Right atrium auricular region (tissue), 2 donors: ENCODE measurements at regions not wholly inside any gene's neighbourhood (a gene's known extent, or its start where the extent isn't known, plus 50 kb on each side); places are given as distances from the start of the nearest gene placed in this dataset.

Experiments
- DNase-seq: peaks from one replicate; pipeline ENCODE4 v3.0.0-alpha.2; 2019; ENCODE audit warnings: low spot score
- H3K27ac ChIP-seq, 2 donors: fragments of 200-600 bp; sonication (generic); 1 replicate in 1 of 2; 2 replicates in 1 of 2; pipeline ENCODE4 v1.5.1; 2016 to 2019
- H3K27me3 ChIP-seq, 2 donors: fragments of 200-600 bp; sonication (generic); one replicate each; pipeline versions ENCODE4 v1.5.1 to v1.6.0; 2017 to 2019
- H3K36me3 ChIP-seq: fragments of 200-600 bp; sonication (generic); one replicate; pipeline ENCODE4 v1.5.1; 2016
- H3K4me1 ChIP-seq, 2 donors: fragments of 200-600 bp; sonication (generic); one replicate each; pipeline versions ENCODE4 v1.5.1 to v1.6.0; 2017 to 2019
- H3K4me3 ChIP-seq, 2 donors: fragments of 200-600 bp; sonication (generic); 1 replicate in 1 of 2; 2 replicates in 1 of 2; pipeline ENCODE4 v1.5.1; 2017 to 2019; ENCODE audit warnings: mild to moderate bottlenecking in 1 of 2, moderate library complexity in 1 of 2
- H3K9me3 ChIP-seq, 2 donors: fragments of 200-600 bp; sonication (generic); one replicate each; pipeline ENCODE4 v1.5.1; 2019
- CTCF ChIP-seq, 2 donors: fragments of 200-600 bp; sonication (generic); IDR thresholded peaks; one replicate each; pipeline ENCODE4 v1.5.1; 2019; ENCODE audit warnings: antibody characterized with exemption in 2 of 2

GRCh38 chr2:3065928-3066327, 311.7 kb downstream of the EIPR1 start:
- Histone ChIP-seq H3K27me3 (no peaks in the 10 kb centered on the region), H3K4me1 (no peaks in the 10 kb centered on the region), H3K27ac (no peak overlapping the region), H3K36me3 (no peaks in the 10 kb centered on the region), H3K9me3 (no peaks in the 10 kb centered on the region), H3K4me3 (no peak overlapping the region)
- DNase-seq: no peak
- no peak for TF ChIP-seq CTCF (IDR thresholded peaks at IDR 0.05)

DNA sequence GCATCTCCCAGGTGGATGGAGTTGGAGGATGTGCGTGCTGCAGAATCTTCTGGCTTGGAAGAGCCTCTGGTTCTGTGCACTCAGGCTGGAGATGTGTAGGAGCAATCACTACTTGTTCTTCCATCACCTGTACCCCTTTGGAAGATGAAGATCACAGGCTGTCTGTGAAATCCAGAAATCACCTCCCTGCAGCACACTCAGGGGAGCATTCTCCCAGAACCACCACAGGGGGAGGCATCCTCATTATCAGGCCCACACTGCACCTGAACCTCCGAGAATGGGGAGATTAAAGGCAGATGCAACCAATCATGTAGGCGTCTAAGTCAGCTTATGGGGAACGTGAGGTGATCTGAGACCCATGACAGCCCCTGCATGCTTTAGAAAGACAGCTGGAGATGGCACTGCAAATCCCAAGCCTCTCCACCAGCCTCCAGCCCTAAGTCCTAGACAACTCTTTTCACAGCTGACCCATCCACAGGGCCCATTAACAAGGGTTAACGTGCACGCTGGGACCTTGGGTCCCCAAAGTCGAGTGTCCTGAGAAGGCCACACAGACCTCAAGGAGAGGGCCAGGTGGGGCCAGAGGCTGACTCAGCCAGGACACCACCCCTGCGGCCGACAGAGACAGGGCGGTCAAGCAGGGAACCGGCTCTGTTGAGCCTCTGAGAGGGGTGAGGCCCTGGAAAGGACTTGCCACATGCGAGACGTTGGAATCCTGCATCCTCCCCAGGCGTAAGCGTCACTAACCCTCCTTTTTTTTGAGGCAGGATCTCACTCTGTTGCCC, 314.9 kb downstream of the EIPR1 start:
- Histone ChIP-seq H3K27ac (no peak overlapping the region), H3K9me3 (no peaks in the 10 kb centered on the region), H3K4me1 (no peaks in the 10 kb centered on the region), H3K27me3 (no peaks in the 10 kb centered on the region), H3K4me3 (no peak overlapping the region), H3K36me3 (no peaks in the 10 kb centered on the region)
- TF ChIP-seq CTCF (IDR thresholded peaks at IDR 0.05): no peak
- no peak for DNase-seq

DNA sequence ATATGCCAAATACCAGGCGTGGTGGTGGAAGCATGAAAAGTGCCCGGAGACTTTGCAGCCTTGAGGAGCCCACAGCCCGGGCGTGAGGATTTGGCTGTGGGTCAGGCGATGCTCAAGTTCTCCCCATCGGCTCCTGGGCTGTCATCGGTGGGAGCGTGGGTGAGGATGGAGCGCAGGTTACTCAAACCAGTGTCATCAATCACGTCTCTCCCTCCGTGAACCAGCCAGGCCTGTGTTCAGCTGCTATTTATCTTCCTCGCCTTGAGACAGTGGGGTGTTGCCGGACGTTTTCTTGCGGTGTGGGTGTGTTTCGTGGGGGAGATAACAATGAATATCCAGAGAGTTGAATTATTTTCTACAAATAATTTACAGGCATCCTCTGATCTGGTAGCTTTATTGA, 317.6 kb downstream of the EIPR1 start:
- Histone ChIP-seq H3K9me3 (peaks cover 0 to 6% of the 10 kb centered on the region in 2 donors), H3K36me3 (no peaks in the 10 kb centered on the region), H3K27ac (no peak overlapping the region), H3K4me3 (no peak overlapping the region), H3K4me1 (no peaks in the 10 kb centered on the region), H3K27me3 (no peaks in the 10 kb centered on the region)
- TF ChIP-seq CTCF (IDR thresholded peaks at IDR 0.05): no peak
- no peak for DNase-seq

GRCh38 chr2:3059141-3059925, 318.3 kb downstream of the EIPR1 start:
- Histone ChIP-seq H3K9me3 (peaks cover 0 to 6% of the 10 kb centered on the region in 2 donors), H3K27me3 (no peaks in the 10 kb centered on the region), H3K4me3 (no peak overlapping the region), H3K4me1 (no peaks in the 10 kb centered on the region), H3K27ac (no peak overlapping the region), H3K36me3 (no peaks in the 10 kb centered on the region)
- no peak for DNase-seq
- TF ChIP-seq CTCF (IDR thresholded peaks at IDR 0.05): no peak

DNA sequence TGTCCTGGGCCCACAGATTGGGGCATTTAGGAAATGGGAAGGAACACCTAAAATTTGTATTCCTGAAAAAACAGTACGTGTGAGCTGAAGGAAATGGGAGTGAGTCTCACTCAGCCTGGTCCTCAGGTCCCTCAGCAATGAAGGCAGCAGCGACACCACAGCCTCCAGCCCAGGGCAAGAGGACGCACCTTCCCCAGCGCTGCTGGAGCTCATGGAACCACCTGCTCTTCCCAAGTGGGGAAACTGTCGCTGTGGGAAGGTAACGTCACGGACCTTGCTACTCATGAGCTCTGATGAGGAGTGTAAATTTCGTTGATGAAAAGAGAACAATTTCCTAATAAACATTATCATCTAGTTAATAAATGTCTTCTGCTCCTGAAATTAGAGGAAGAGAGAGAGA, 323.6 kb downstream of the EIPR1 start:
- no peak for TF ChIP-seq CTCF (IDR thresholded peaks at IDR 0.05)
- no peak for DNase-seq

More for the DNA sequence above, 323.6 kb downstream of the EIPR1 start:
- no peaks in the 10 kb centered on the region for H3K36me3 ChIP-seq
- H3K4me3 ChIP-seq: no peak overlapping the region
- H3K4me1 ChIP-seq: no peaks in the 10 kb centered on the region
- H3K27ac ChIP-seq: no peak overlapping the region
- H3K9me3 ChIP-seq: peaks cover 0 to 6% of the 10 kb centered on the region in 2 donors
- H3K27me3 ChIP-seq: no peaks in the 10 kb centered on the region
